Transverse colon (tissue), 4 donors: ENCODE measurements at regions not wholly inside any gene's neighbourhood (a gene's known extent, or its start where the extent isn't known, plus 50 kb on each side); places are given as distances from the start of the nearest gene placed in this dataset.

Experiments used
- POLR2A ChIP-seq: fragments of 450-650 bp; IDR thresholded peaks from one replicate; pipeline ENCODE4 v1.6.1; 2016; ENCODE audit warnings: antibody characterized with exemption, mild to moderate bottlenecking, moderate library complexity
- POLR2AphosphoS5 ChIP-seq, 3 donors: sonication (generic); formaldehyde crosslinking; IDR thresholded peaks; one replicate each; pipeline ENCODE4 v1.6.1; 2016; ENCODE audit warnings: antibody characterized with exemption in 3 of 3
- TF ChIP-seq, protein P1 (sequence below), 5 experiments: fragments of 200-600 bp in 3 of 5; fragments of 450-650 bp in 2 of 5; sonication (generic) in 3 of 5; IDR thresholded peaks; 1 replicate in 2 of 5; 2 replicates in 3 of 5; pipeline ENCODE4 v1.5.1; 2016 to 2017; ENCODE audit warnings: antibody characterized with exemption in 5 of 5, inconsistent platforms in 3 of 5, mild to moderate bottlenecking in 2 of 5, moderate library complexity in 1 of 5

- TF ChIP-seq POLR2AphosphoS5 (IDR thresholded peaks at IDR 0.05) (no peak), POLR2A (no peak)
- TF ChIP-seq, protein P1, sequence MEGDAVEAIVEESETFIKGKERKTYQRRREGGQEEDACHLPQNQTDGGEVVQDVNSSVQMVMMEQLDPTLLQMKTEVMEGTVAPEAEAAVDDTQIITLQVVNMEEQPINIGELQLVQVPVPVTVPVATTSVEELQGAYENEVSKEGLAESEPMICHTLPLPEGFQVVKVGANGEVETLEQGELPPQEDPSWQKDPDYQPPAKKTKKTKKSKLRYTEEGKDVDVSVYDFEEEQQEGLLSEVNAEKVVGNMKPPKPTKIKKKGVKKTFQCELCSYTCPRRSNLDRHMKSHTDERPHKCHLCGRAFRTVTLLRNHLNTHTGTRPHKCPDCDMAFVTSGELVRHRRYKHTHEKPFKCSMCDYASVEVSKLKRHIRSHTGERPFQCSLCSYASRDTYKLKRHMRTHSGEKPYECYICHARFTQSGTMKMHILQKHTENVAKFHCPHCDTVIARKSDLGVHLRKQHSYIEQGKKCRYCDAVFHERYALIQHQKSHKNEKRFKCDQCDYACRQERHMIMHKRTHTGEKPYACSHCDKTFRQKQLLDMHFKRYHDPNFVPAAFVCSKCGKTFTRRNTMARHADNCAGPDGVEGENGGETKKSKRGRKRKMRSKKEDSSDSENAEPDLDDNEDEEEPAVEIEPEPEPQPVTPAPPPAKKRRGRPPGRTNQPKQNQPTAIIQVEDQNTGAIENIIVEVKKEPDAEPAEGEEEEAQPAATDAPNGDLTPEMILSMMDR (IDR thresholded peaks at IDR 0.05) = no peak
These were observed 125.4 kb upstream of the ABCC4 start for GRCh38 chr13:95426631-95427030.
